Trophoblast cell (in vitro differentiated cells and primary cell): ENCODE measurements at regions not wholly inside any gene's neighbourhood (a gene's known extent, or its start where the extent isn't known, plus 50 kb on each side); places are given as distances from the start of the nearest gene placed in this dataset.

Experiments
- DNase-seq, 2 donors: peaks; one replicate each; pipeline ENCODE4 v3.0.0-alpha.2; 2016
- H2AFZ ChIP-seq: 2 replicates; pipeline ENCODE4 v1.6.1; 2013; ENCODE audit warnings: low read length, moderate library complexity, mild to moderate bottlenecking; ENCODE audit not compliant: insufficient read depth, poor library complexity
- H2AK5ac ChIP-seq: 2 replicates; pipeline ENCODE4 v1.6.1; 2013; ENCODE audit warnings: mild to moderate bottlenecking, low read length
- H2BK120ac ChIP-seq: 2 replicates; pipeline ENCODE4 v1.6.1; 2013; ENCODE audit warnings: low read length, mild to moderate bottlenecking, moderate library complexity; ENCODE audit not compliant: insufficient read depth, poor library complexity
- H2BK12ac ChIP-seq: 2 replicates; pipeline ENCODE4 v1.6.1; 2013; ENCODE audit warnings: mild to moderate bottlenecking, low read length, moderate library complexity
- H2BK5ac ChIP-seq: 2 replicates; pipeline ENCODE4 v1.6.1; 2013; ENCODE audit warnings: low read length, low read depth, moderate library complexity, mild to moderate bottlenecking; ENCODE audit not compliant: poor library complexity
- H3K14ac ChIP-seq: 2 replicates; pipeline ENCODE4 v1.6.1; 2013; ENCODE audit warnings: mild to moderate bottlenecking, low read length
- H3K18ac ChIP-seq: 2 replicates; pipeline ENCODE4 v1.6.1; 2013; ENCODE audit warnings: mild to moderate bottlenecking, low read length
- H3K23ac ChIP-seq: 2 replicates; pipeline ENCODE4 v1.6.1; 2013; ENCODE audit warnings: low read length
- H3K27ac ChIP-seq: 2 replicates; pipeline ENCODE4 v1.5.1; 2013; ENCODE audit warnings: low read depth, mild to moderate bottlenecking, inconsistent platforms, low read length, moderate library complexity
- H3K27me3 ChIP-seq: 2 replicates; pipeline ENCODE4 v1.6.1; 2013; ENCODE audit warnings: inconsistent platforms, mild to moderate bottlenecking, low read length, moderate library complexity; ENCODE audit not compliant: insufficient read depth
- H3K36me3 ChIP-seq, 2 experiments: 1 replicate in 1 of 2; 2 replicates in 1 of 2; pipeline ENCODE4 v1.6.1; 2013; ENCODE audit warnings: low read length in 2 of 2, mild to moderate bottlenecking in 2 of 2, moderate library complexity in 1 of 2; ENCODE audit not compliant: insufficient read depth in 2 of 2, control insufficient read depth in 1 of 2
- H3K4ac ChIP-seq: 2 replicates; pipeline ENCODE4 v1.6.1; 2013; ENCODE audit warnings: low read depth, mild to moderate bottlenecking, low read length, moderate library complexity
- H3K4me1 ChIP-seq, 2 experiments: 1 replicate in 1 of 2; 2 replicates in 1 of 2; pipeline ENCODE4 v1.6.1; 2013; ENCODE audit warnings: low read length in 2 of 2, mild to moderate bottlenecking in 2 of 2, moderate library complexity in 1 of 2; ENCODE audit not compliant: insufficient read depth in 2 of 2, control insufficient read depth in 1 of 2
- H3K4me2 ChIP-seq: 2 replicates; pipeline ENCODE4 v1.6.1; 2013; ENCODE audit warnings: inconsistent platforms, mild to moderate bottlenecking, low read length, moderate library complexity
- H3K4me3 ChIP-seq: 2 replicates; pipeline ENCODE4 v1.5.1; 2013; ENCODE audit warnings: mild to moderate bottlenecking, low read depth, low read length, inconsistent platforms
- H3K79me1 ChIP-seq: one replicate; pipeline ENCODE4 v1.6.1; 2013; ENCODE audit warnings: low read length
- H3K79me2 ChIP-seq: 2 replicates; pipeline ENCODE4 v1.6.1; 2013; ENCODE audit warnings: low read length, mild to moderate bottlenecking; ENCODE audit not compliant: control insufficient read depth, insufficient read depth, poor library complexity
- H3K9ac ChIP-seq: 2 replicates; pipeline ENCODE4 v1.6.1; 2013; ENCODE audit warnings: mild to moderate bottlenecking, low read length
- H3K9me3 ChIP-seq: 2 replicates; pipeline ENCODE4 v1.6.1; 2013; ENCODE audit warnings: low read depth, mild to moderate bottlenecking, control low read depth, inconsistent platforms, low read length; ENCODE audit not compliant: insufficient read depth
- H4K12ac ChIP-seq: 2 replicates; pipeline ENCODE4 v1.6.1; 2013; ENCODE audit warnings: low read depth, mild to moderate bottlenecking, low read length, moderate library complexity
- H4K8ac ChIP-seq: 2 replicates; pipeline ENCODE4 v1.6.1; 2013; ENCODE audit warnings: low read depth, mild to moderate bottlenecking, low read length, moderate library complexity
- H4K91ac ChIP-seq: one replicate; pipeline ENCODE4 v1.6.1; 2013; ENCODE audit warnings: low read depth, mild to moderate bottlenecking, low read length, moderate library complexity
- WGBS: extraction: QIAGEN DNeasy Blood & Tissue Kit; methylation state at CpG from one replicate; pipeline ENCODE4 v1.1.7; 2013; ENCODE audit warnings: missing lambda C conversion rate; ENCODE audit not compliant: insufficient read length, insufficient coverage; ENCODE audit errors: extremely low coverage; 5-methylcytosine and 5-hydroxymethylcytosine counted together

GRCh38 chr12:14253496-14253895 lies 112.0 kb upstream of the ATF7IP start:
- no peak for DNase-seq
- no peak overlapping the region for H3K27ac ChIP-seq
- H3K27me3 ChIP-seq, result no peaks in the 10 kb centered on the region
- no peak overlapping the region for H4K12ac ChIP-seq
- H2BK5ac ChIP-seq, result no peak overlapping the region
- no peak overlapping the region for H2AK5ac ChIP-seq
- peaks cover 4% of the 10 kb centered on the region for H3K79me2 ChIP-seq
- H2AFZ ChIP-seq, result no peak overlapping the region
- no peak overlapping the region for H3K4ac ChIP-seq
- no peak overlapping the region for H2BK120ac ChIP-seq
- no peak overlapping the region for H3K23ac ChIP-seq
- peaks cover 5 to 8% of the 10 kb centered on the region in 2 experiments for H3K4me1 ChIP-seq
- no CpG with 5 or more reads among the region's 3 CpGs for WGBS
- H3K9ac ChIP-seq, result no peak overlapping the region
- H3K79me1 ChIP-seq, result peaks cover 9% of the 10 kb centered on the region
- no peak overlapping the region for H4K8ac ChIP-seq
- no peak overlapping the region for H3K14ac ChIP-seq
- H3K4me3 ChIP-seq, result no peak overlapping the region
- peaks cover 3% of the 10 kb centered on the region for H3K9me3 ChIP-seq
- no peak overlapping the region for H4K91ac ChIP-seq
- no peak overlapping the region for H2BK12ac ChIP-seq
- H3K36me3 ChIP-seq, result peaks cover 0 to under 1% of the 10 kb centered on the region in 2 experiments
- no peak overlapping the region for H3K18ac ChIP-seq
- H3K4me2 ChIP-seq, result no peak overlapping the region

- Histone ChIP-seq H3K79me1 (peaks cover 17% of the 10 kb centered on the region), H2AFZ (no peak overlapping the region), H2BK120ac (no peak overlapping the region), H3K4ac (no peak overlapping the region), H3K9me3 (peaks cover 4% of the 10 kb centered on the region), H3K23ac (no peak overlapping the region), H2BK12ac (peak overlapping the region; percentile 86), H3K18ac (no peak overlapping the region), H3K27me3 (no peaks in the 10 kb centered on the region), H4K8ac (no peak overlapping the region), H2AK5ac (no peak overlapping the region), H3K36me3 (peaks cover 0 to 2% of the 10 kb centered on the region in 2 experiments), H3K79me2 (peaks cover 4% of the 10 kb centered on the region), H3K4me2 (no peak overlapping the region), H4K12ac (no peak overlapping the region), H3K27ac (no peak overlapping the region), H2BK5ac (no peak overlapping the region), H4K91ac (peak overlapping the region; percentile 53), H3K9ac (no peak overlapping the region), H3K4me1 (peaks cover 7% of the 10 kb centered on the region in 2 experiments), H3K14ac (no peak overlapping the region), H3K4me3 (no peak overlapping the region)
- no peak for DNase-seq
- WGBS, result no CpG with 5 or more reads among the region's 6 CpGs
Observed at GRCh38 chr12:14254781-14255180, 110.7 kb upstream of the ATF7IP start.

- H3K4ac ChIP-seq, result no peak overlapping the region
- no CpG with 5 or more reads among the region's 6 CpGs for WGBS
Observed at GRCh38 chr12:14256121-14256520, 109.4 kb upstream of the ATF7IP start.

GRCh38 chr12:14256555-14257169 lies 108.8 kb upstream of the ATF7IP start:
- Histone ChIP-seq H3K4me3 (no peak overlapping the region), H3K36me3 (peaks cover 0 to 2% of the 10 kb centered on the region in 2 experiments), H2BK5ac (peak overlapping the region; percentile 89), H3K4me1 (peaks cover 13 to 17% of the 10 kb centered on the region in 2 experiments), H4K12ac (no peak overlapping the region), H3K4ac (peak overlapping the region; percentile 57), H2AK5ac (no peak overlapping the region), H3K79me1 (peaks cover 28% of the 10 kb centered on the region), H2BK12ac (peak overlapping the region; percentile 25), H3K9me3 (peaks cover 4% of the 10 kb centered on the region), H4K91ac (peak overlapping the region; percentile 86), H3K23ac (no peak overlapping the region), H3K4me2 (no peak overlapping the region), H3K27me3 (no peaks in the 10 kb centered on the region), H3K18ac (no peak overlapping the region), H2BK120ac (peak overlapping the region; percentile 89), H2AFZ (no peak overlapping the region), H3K27ac (peak overlapping the region; percentile 97), H3K9ac (no peak overlapping the region), H3K14ac (peak overlapping the region; percentile 52), H4K8ac (peak overlapping the region; percentile 84), H3K79me2 (peaks cover 6% of the 10 kb centered on the region)
- WGBS, result no CpG with 5 or more reads among the region's 15 CpGs
- DNase-seq, result peak; percentile 74 to 92

More at GRCh38 chr12:14256121-14256520, 109.4 kb upstream of the ATF7IP start:
- Histone ChIP-seq H3K79me1 (peaks cover 25% of the 10 kb centered on the region), H3K36me3 (peaks cover 0 to 2% of the 10 kb centered on the region in 2 experiments), H3K14ac (no peak overlapping the region), H2BK120ac (peak overlapping the region; percentile 48), H2AFZ (no peak overlapping the region), H3K4me3 (no peak overlapping the region), H3K27me3 (no peaks in the 10 kb centered on the region), H4K91ac (no peak overlapping the region), H3K9ac (no peak overlapping the region), H3K4me2 (no peak overlapping the region), H3K27ac (no peak overlapping the region), H3K4me1 (peaks cover 12 to 15% of the 10 kb centered on the region in 2 experiments), H3K18ac (no peak overlapping the region), H3K23ac (no peak overlapping the region), H2BK5ac (no peak overlapping the region), H3K9me3 (peaks cover 4% of the 10 kb centered on the region), H3K79me2 (peaks cover 5% of the 10 kb centered on the region), H4K8ac (no peak overlapping the region), H4K12ac (no peak overlapping the region), H2AK5ac (no peak overlapping the region), H2BK12ac (no peak overlapping the region)
- DNase-seq, result peak in 1 of 2 donors; percentile 53
